Right renal pelvis (tissue), 4 donors: ENCODE measurements at regions not wholly inside any gene's neighbourhood (a gene's known extent, or its start where the extent isn't known, plus 50 kb on each side); places are given as distances from the start of the nearest gene placed in this dataset.

ENCODE experiments used
- DNase-seq, 4 donors: peaks; one replicate each; pipeline ENCODE4 v3.0.0-alpha.2; 2013; ENCODE audit warnings: low read depth in 4 of 4, low spot score in 3 of 4, missing footprints in 1 of 4

DNA sequence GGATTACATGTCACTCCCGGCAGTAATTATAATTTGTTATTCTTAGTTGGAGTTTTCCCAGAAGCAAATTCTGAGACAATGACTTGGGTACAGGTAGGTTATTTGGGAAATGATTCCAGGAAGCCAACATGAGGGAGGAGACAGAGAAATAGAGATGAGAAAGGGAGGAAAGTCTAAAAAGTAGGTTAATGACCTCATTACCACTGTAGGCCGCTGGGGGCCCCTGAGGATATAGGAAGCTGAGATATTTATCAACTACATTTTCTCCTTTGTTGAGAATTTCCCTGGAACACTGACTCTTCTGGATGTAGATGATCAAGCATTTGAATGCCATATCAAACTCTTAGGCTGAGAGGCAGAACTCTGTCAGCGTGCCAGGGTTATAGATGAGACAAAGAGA is 284.3 kb downstream of the ICOS start:
- DNase-seq, result no peak

DNA sequence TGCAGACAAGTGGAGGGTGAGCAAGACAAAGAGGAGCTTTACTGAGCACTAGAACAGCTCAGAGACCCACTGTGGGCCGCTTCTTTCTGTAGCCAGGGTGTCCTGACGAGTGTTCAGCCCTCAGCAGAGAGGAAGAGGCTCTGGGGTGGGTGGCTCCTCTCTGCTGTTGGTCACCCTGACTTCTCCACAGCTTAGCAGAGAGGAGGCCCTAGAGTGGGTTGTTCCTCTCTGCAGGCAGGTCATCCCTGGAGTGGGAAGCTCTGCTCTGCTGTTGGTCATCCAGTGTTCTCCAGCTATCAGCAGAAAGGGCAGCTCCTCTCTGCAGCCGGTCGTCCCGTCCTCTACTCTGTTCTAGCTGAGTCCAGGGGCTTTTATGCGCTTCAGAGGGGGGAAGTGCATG is 286.5 kb downstream of the ICOS start:
- DNase-seq, result no peak

DNA sequence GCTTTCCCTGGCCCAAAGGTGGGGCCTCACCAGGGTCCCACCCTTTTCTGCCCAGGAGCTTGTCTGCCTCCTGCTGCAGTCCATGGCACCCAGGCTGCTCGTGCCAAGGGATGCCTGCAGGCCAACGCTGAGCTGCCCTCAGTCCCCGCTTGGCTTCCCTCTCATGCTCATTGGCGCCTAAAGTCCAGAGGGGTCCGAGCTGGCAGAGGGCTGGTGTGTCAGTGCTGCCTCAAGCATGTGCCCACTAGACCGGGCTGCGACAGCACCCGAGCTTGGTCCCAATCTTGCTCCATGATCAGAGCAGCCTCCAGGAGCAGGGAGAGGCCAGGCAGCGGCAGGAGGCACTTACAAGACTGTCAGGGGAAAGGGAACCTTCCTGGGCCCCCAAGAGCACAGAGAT is 287.0 kb downstream of the ICOS start:
- no peak for DNase-seq

DNA sequence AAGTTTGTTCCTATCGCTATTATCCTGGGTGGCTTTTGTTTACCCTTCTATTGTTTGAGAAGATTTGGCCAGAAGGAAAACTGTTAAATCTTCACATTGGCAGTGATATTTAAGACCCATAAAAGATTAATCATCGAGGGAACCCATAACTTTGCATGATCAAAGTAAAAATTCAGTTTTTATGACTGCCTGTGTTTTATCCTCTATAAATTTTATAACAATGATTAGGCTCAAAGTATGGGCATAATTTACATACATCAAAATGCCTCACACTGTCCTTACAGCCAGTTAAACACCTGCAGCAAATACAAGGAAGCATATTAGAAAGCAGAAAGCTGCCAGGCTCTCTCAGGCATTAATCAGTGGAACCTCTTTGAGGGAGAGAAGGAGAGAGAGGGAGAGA is 289.1 kb downstream of the ICOS start:
- DNase-seq, result no peak

GRCh38 chr2:204226305-204226880 is 289.8 kb downstream of the ICOS start:
- no peak for DNase-seq

GRCh38 chr2:204228169-204228886 is 291.8 kb downstream of the ICOS start:
- peak in 1 of 4 donors; percentile 36 for DNase-seq

DNA sequence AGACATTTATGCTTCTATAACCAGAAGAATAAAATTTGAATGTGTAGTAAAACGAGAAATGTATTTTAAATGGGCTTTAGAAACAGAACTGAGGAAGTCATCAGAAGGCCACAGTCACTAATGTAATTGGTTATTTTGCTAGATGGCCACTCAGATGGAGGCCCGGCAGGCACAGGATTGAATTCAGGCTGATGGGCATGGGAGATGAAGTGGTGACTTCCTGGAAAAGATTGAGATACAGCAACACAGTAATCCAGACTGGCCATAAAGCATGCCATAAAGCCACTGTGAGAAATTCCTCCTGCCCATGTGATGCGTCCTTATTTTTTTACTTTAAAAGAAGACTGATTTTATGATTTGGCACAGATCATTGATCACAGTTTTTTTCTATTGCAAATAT is 297.7 kb downstream of the ICOS start:
- DNase-seq, result no peak

- no peak for DNase-seq
Observed at GRCh38 chr2:204234879-204235278, 298.3 kb downstream of the ICOS start.

GRCh38 chr2:204237416-204237815 is 300.9 kb downstream of the ICOS start:
- no peak for DNase-seq

DNA sequence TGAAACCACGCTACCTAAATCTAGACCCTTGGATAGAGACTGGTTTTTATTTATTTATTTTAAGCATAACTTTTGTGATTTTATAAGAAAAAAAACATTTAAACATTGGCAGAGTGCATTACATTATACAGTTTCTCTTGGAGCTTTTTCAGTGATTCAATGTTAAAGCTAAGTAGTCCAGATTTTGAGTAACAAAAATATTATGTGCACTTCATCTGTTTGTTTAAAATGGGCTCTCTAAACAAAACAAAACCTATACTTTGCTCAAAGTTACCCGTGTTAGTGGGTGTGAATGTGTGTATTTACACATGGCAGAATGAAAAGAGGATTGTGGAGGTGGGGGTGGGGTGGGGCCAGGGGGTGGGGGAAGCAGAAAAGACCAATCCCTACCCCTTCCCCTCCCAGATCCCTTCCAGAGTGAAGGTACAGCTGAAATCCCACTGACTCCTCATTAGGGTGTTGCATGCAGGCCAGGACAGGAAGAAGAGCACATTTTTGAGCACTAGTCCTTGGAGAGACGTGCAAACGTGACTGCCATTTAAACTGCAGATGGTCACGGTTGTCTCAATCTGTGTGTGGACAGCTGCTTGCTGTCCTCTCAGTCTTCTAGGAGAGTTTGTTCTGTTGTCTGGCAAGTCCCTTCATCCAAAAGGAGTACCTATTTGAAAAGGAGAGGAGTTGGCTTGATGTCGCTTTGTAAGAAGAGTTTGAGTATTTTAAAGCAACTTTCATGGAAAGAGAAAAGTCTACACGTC is 303.0 kb downstream of the ICOS start:
- DNase-seq, result no peak

- DNase-seq, result no peak
Observed at GRCh38 chr2:204240961-204241360, 304.3 kb upstream of the PARD3B start.

DNA sequence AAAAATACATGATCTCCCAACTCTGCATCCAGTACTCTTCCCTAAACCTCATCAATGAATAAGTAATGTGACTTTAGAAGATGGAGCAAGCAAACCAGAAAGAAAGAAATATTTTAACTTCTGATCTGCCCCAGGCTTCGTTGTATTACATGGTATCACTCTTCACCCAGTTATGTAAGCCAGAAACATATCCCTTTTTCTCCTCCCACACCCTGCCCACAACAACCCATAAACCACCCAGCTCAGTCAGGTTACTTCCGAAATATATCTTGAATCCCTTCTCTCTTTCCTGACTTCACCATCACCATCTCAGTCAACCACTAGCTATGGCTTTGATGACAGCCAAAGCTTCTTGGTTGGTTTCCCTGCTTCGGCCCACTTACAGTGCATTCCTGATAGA is 295.8 kb upstream of the PARD3B start:
- DNase-seq, result no peak

GRCh38 chr2:204250692-204251091 is 294.6 kb upstream of the PARD3B start:
- no peak for DNase-seq

GRCh38 chr2:204251158-204251997 is 293.9 kb upstream of the PARD3B start:
- DNase-seq, result no peak

DNA sequence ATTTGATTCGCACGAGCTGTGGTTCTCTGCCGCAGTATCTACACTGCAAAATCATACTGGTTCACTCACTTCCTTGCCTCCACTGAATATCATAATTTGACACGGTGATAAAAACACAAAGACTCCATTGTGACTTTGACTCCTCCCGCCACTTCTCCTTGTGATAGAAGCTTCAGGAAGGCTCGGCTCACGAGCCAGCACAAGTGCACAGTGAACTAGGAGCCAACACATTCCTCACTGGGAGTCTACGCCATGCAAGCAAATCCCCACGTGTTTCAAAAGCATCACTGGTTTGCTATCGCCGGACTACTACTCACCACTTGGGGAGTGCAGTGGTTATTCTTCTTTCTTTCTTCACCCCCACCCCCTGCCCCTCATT is 293.3 kb upstream of the PARD3B start:
- DNase-seq, result no peak

GRCh38 chr2:204255071-204255470 is 290.2 kb upstream of the PARD3B start:
- DNase-seq, result no peak

GRCh38 chr2:204255526-204255925 is 289.7 kb upstream of the PARD3B start:
- DNase-seq, result no peak

DNA sequence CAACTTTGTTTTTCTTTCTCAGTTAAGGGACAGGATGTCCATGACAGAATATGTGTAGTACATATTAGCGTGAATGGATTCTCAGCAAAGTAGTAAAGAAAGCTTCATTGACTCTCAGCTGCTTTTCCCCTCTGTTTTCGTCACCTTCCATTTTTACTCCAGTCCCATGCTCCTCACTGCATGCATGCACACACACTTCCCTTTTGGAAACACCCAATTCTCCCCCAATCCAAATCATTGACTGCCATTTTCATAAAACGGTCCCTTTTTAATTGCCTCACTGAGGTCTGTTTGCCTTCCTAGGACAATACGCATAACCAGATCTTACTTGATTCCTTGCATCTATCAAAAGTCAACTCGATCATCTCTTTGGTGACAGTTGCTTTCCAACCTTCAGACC is 287.5 kb upstream of the PARD3B start:
- no peak for DNase-seq

- no peak for DNase-seq
Observed at GRCh38 chr2:204258890-204259289, 286.4 kb upstream of the PARD3B start.

DNA sequence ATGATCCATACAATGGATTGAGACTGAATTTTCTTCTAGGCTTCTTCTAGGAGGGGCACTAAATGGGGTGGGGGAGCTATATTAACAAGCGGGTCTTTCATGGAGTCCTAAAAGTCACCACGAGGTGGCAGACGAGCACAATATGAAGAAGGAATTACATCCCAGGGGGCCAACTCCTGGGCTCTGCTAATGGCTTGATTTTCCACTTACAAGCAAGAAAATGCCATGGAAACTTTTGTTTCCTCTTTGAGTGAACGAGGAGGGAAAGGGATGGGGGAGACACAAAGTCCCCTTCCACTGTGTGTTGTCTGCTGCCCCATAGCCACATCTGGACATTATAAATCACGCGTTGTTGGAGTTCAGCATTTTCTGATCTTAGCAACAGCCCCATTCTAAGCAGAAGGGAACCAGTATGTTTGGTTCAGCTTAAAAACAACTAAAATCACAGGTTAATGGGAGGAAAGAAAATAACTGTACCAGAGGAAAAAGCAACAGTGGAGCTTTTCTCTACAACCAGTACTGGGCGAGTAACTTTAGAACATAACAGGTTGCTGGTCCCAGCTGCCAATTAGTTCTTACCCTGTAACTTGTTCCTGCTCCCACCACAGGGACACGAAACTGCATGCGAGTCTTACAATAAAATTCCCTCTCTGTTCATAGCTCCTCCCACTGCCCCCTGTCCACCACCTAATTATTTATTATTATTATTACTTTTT is 285.0 kb upstream of the PARD3B start:
- DNase-seq, result peak; percentile 63 to 78 (median 72)
